OCI-LY1 (cell line): ENCODE measurements at regions not wholly inside any gene's neighbourhood (a gene's known extent, or its start where the extent isn't known, plus 50 kb on each side); places are given as distances from the start of the nearest gene placed in this dataset.

Experiments
- CTCF ChIP-seq: fragments of 200-600 bp; sonication (generic), shearing (Covaris generic); IDR thresholded peaks from 2 replicates; pipeline ENCODE4 v1.5.1; 2017; ENCODE audit warnings: mild to moderate bottlenecking, antibody characterized with exemption, low read length, moderate library complexity, mixed read lengths
- EZH2 ChIP-seq: fragments of 200-600 bp; sonication (generic), shearing (Covaris generic); IDR thresholded peaks from 2 replicates; pipeline ENCODE4 v1.8.0; 2017; ENCODE audit warnings: borderline replicate concordance, mixed run types, mild to moderate bottlenecking, antibody characterized with exemption, low read length, moderate library complexity, mixed read lengths

- TF ChIP-seq CTCF, result no peak
- TF ChIP-seq EZH2, result no peak
These were observed 250.7 kb upstream of the LINC00305 start for GRCh38 chr18:64399566-64399965.
